ENCODE measurements at regions not wholly inside any gene's neighbourhood (a gene's known extent, or its start where the extent isn't known, plus 50 kb on each side); places are given as distances from the start of the nearest gene placed in this dataset.

GRCh38 chr10:128921389-128922022 lies 545.5 kb upstream of the MGMT start:
- POLR2A ChIA-PET = no interaction called here
- Histone ChIP-seq H3K4me2 (ENCODE audit: insufficient read depth, low read length) (no peak overlapping the region), H3K9me3 (replicated peaks; ENCODE audit: control insufficient read depth, insufficient read depth, low read length) (no peaks in the 10 kb centered on the region), H4K20me1 (replicated peaks; ENCODE audit: control insufficient read depth, extremely low read depth, insufficient read depth, low read length) (no peaks in the 10 kb centered on the region), H3K9me1 (replicated peaks; ENCODE audit: control insufficient read depth, extremely low read depth, insufficient read depth, low read length) (no peaks in the 10 kb centered on the region), H3K36me3 (ENCODE audit: control insufficient read depth in 2 of 2, extremely low read depth in 1 of 2, insufficient read depth in 2 of 2, low read length in 2 of 2) (no peaks in the 10 kb centered on the region), H3K79me2 (ENCODE audit: control insufficient read depth, insufficient read depth, low read length) (no peaks in the 10 kb centered on the region), H3K27ac (ENCODE audit: insufficient read depth, low read depth, low read length) (no peak overlapping the region), H3K27me3 (ENCODE audit: control insufficient read depth in 2 of 2, insufficient read depth in 2 of 2, low read length in 2 of 2) (no peaks in the 10 kb centered on the region), H3K4me1 (ENCODE audit: control insufficient read depth, extremely low read depth, insufficient read depth, low read length) (no peaks in the 10 kb centered on the region), H2AFZ (ENCODE audit: low read depth, low read length) (no peak overlapping the region), H3K4me3 (replicated peaks in 1 of 3; ENCODE audit: insufficient read depth in 1 of 3, low read depth in 1 of 3, low read length in 3 of 3) (no peak overlapping the region), H3K9ac (replicated peaks; ENCODE audit: extremely low read depth, insufficient read depth, low read length) (no peak overlapping the region)
- DNase-seq (ENCODE audit: low read depth, low spot score) (no peak), FAIRE-seq (no peak)
- TF ChIP-seq MAX (IDR thresholded peaks at IDR 0.05; ENCODE audit: insufficient read depth, insufficient read length) (no peak), GATA2 (IDR thresholded peaks at IDR 0.05; ENCODE audit: insufficient read depth, insufficient read length, low read depth, low read length) (no peak), MYC (IDR thresholded peaks at IDR 0.05; ENCODE audit: low read depth, low read length) (no peak), POLR2AphosphoS5 (IDR thresholded peaks at IDR 0.05; ENCODE audit: insufficient read depth, low read depth, low read length) (no peak), JUN (IDR thresholded peaks at IDR 0.05; ENCODE audit: borderline replicate concordance, insufficient read depth, insufficient read length, low read depth) (no peak), POLR2A (IDR thresholded peaks at IDR 0.05; ENCODE audit: low read depth, low read length) (no peak), CTCF (IDR thresholded peaks at IDR 0.05; ENCODE audit: extremely low read depth in 1 of 2, insufficient read depth in 1 of 2, low read depth in 1 of 2, low read length in 2 of 2) (no peak), EZH2 (IDR thresholded peaks at IDR 0.05; ENCODE audit: borderline replicate concordance, low read depth, low read length, severe bottlenecking) (no peak), FOS (IDR thresholded peaks at IDR 0.05; ENCODE audit: borderline replicate concordance, insufficient read depth, low read length) (no peak)
- intact Hi-C loops (cut with micrococcal nuclease) = no loop called here
- BruUV-seq (replicated peaks) = no TSS peak
- dilution Hi-C loops (cut with MboI; ENCODE audit: extremely low pct_ligation_motif_present, low sequenced_read_pairs) = no loop called here
- CTCF ChIA-PET = no interaction called here
